Loucy (cell line): ENCODE measurements at regions not wholly inside any gene's neighbourhood (a gene's known extent, or its start where the extent isn't known, plus 50 kb on each side); places are given as distances from the start of the nearest gene placed in this dataset.

Experiments
- H2AFZ ChIP-seq: fragments of 200-600 bp; sonication (generic); 2 replicates; pipeline ENCODE4 v1.6.0; 2016; ENCODE audit warnings: antibody characterized with exemption, mild to moderate bottlenecking, low read length, moderate library complexity
- H3F3A ChIP-seq: fragments of 200-600 bp; 2 replicates; pipeline ENCODE4 v1.6.0; 2016; ENCODE audit warnings: antibody characterized with exemption, low read depth, mild to moderate bottlenecking
- H3K27me3 ChIP-seq: fragments of 200-600 bp; sonication (generic); 2 replicates; pipeline ENCODE4 v1.6.1; 2014; ENCODE audit warnings: low read length, mild to moderate bottlenecking; ENCODE audit not compliant: insufficient read depth, poor library complexity, severe bottlenecking
- H3K36me3 ChIP-seq: fragments of 200-600 bp; sonication (generic); 2 replicates; pipeline ENCODE4 v1.6.1; 2016; ENCODE audit warnings: low read length; ENCODE audit not compliant: insufficient read depth
- H3K4me1 ChIP-seq: fragments of 200-600 bp; sonication (generic); 2 replicates; pipeline ENCODE4 v1.5.1; 2014; ENCODE audit warnings: low read length, mild to moderate bottlenecking; ENCODE audit not compliant: insufficient read depth, poor library complexity, severe bottlenecking
- H3K4me2 ChIP-seq: fragments of 200-600 bp; sonication (generic); 2 replicates; pipeline ENCODE4 v1.6.0; 2014; ENCODE audit warnings: antibody characterized with exemption, low read length, low read depth, mild to moderate bottlenecking; ENCODE audit not compliant: poor library complexity, severe bottlenecking
- H3K4me3 ChIP-seq: fragments of 200-600 bp; sonication (generic); 2 replicates; pipeline ENCODE4 v1.5.1; 2014; ENCODE audit warnings: low read length, mild to moderate bottlenecking, mixed read lengths; ENCODE audit not compliant: poor library complexity, severe bottlenecking
- H3K79me2 ChIP-seq: fragments of 200-600 bp; sonication (generic); 2 replicates; pipeline ENCODE4 v1.6.1; 2014; ENCODE audit warnings: low read length; ENCODE audit not compliant: insufficient read depth
- H3K9ac ChIP-seq: fragments of 200-600 bp; sonication (generic); 2 replicates; pipeline ENCODE4 v1.6.0; 2014; ENCODE audit warnings: mild to moderate bottlenecking, low read depth, low read length, moderate library complexity; ENCODE audit not compliant: poor library complexity, severe bottlenecking
- H3K9me2 ChIP-seq: fragments of 200-600 bp; sonication (generic); replicated peaks from 2 replicates; pipeline ENCODE4 v1.6.1; 2016; ENCODE audit warnings: low read depth, low read length, mixed read lengths
- H3K9me3 ChIP-seq: fragments of 200-600 bp; sonication (generic); 2 replicates; pipeline ENCODE4 v1.6.1; 2014; ENCODE audit warnings: mild to moderate bottlenecking, antibody characterized with exemption, low read length, low read depth; ENCODE audit not compliant: insufficient read depth
- H4K20me1 ChIP-seq: fragments of 200-600 bp; sonication (generic); 2 replicates; pipeline ENCODE4 v1.6.0; 2014; ENCODE audit warnings: antibody characterized with exemption, low read length, mild to moderate bottlenecking; ENCODE audit not compliant: insufficient read depth, poor library complexity, severe bottlenecking
- CTCF ChIP-seq: fragments of 200-600 bp; sonication (generic); conservative IDR thresholded peaks from 2 replicates; pipeline ENCODE4 v1.5.1; 2014; ENCODE audit warnings: mild to moderate bottlenecking, antibody characterized with exemption, low read length
- EZH2phosphoT487 ChIP-seq: fragments of 200-600 bp; IDR thresholded peaks from 2 replicates; pipeline ENCODE4 v1.6.1; 2018; ENCODE audit warnings: antibody characterized with exemption, mild to moderate bottlenecking, moderate library complexity, borderline replicate concordance

DNA sequence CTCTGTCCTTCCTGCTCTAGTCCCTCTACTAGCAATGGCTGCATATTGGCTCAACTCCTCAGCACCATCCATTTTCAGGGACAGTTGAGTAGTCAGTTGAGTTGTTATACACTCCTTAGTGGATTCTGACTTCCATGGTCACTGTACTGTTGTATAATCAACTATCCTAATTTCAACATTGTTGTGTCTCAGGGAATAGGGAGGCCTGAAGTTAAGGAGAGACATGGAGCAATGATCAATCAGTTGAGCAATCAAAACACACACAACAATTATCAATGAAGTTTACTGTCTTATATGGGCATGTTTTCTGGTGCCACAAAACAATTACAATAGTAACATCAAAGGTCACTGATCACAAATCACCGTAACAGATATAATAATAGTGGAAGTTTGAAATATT lies 255.9 kb downstream of the KCNC2 start:
- H3K9ac ChIP-seq: no peak overlapping the region

DNA sequence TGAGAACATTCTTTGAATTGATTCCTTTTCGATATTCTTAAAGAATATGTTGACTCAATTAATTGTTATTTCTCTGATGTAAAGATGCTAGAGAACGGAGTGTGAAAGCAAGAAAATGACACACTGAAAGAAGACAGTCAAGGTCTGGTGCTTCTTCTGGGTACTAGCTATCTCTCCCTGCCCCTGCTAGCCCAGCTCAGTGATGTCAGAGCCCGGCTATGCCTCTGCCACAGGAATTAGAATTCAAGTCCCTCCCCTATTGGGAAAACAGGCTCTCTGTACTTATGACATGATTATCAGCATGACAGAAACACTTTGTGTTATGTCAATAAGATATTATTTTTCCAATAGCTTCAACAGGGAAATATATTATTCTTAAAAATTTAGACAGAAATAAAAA lies 252.4 kb downstream of the KCNC2 start:
- TF ChIP-seq EZH2phosphoT487: no peak
- no peak for TF ChIP-seq CTCF
- Histone ChIP-seq H3K4me1 (no peaks in the 10 kb centered on the region), H3K4me3 (no peak overlapping the region), H3K79me2 (no peaks in the 10 kb centered on the region), H3K36me3 (no peaks in the 10 kb centered on the region), H3K27me3 (no peaks in the 10 kb centered on the region), H3K4me2 (no peak overlapping the region), H3F3A (no peaks in the 10 kb centered on the region), H2AFZ (no peak overlapping the region), H3K9me3 (peaks cover 2% of the 10 kb centered on the region; the same call in 1 of the 2 replicates), H3K9ac (no peak overlapping the region), H3K9me2 (no peaks in the 10 kb centered on the region), H4K20me1 (no peaks in the 10 kb centered on the region)

More for the DNA sequence above, 255.9 kb downstream of the KCNC2 start:
- Histone ChIP-seq H4K20me1 (no peaks in the 10 kb centered on the region), H3K9me3 (peaks cover 2% of the 10 kb centered on the region; the same call in 1 of the 2 replicates), H3K4me1 (no peaks in the 10 kb centered on the region), H2AFZ (no peak overlapping the region), H3K4me3 (no peak overlapping the region), H3F3A (no peaks in the 10 kb centered on the region), H3K36me3 (no peaks in the 10 kb centered on the region), H3K4me2 (no peak overlapping the region), H3K27me3 (no peaks in the 10 kb centered on the region), H3K79me2 (no peaks in the 10 kb centered on the region), H3K9me2 (no peaks in the 10 kb centered on the region)
- no peak for TF ChIP-seq EZH2phosphoT487
- TF ChIP-seq CTCF: no peak

GRCh38 chr12:74957634-74958033 lies 252.0 kb downstream of the KCNC2 start:
- H3K4me2 ChIP-seq: no peak overlapping the region
- H4K20me1 ChIP-seq: no peaks in the 10 kb centered on the region
- no peak overlapping the region for H2AFZ ChIP-seq
- no peaks in the 10 kb centered on the region for H3F3A ChIP-seq
- TF ChIP-seq EZH2phosphoT487 (no peak), CTCF (no peak)
- no peaks in the 10 kb centered on the region for H3K27me3 ChIP-seq
- no peak overlapping the region for H3K9ac ChIP-seq
- no peak overlapping the region for H3K4me3 ChIP-seq
- H3K79me2 ChIP-seq: no peaks in the 10 kb centered on the region
- H3K36me3 ChIP-seq: no peaks in the 10 kb centered on the region
- H3K4me1 ChIP-seq: no peaks in the 10 kb centered on the region
- no peaks in the 10 kb centered on the region for H3K9me2 ChIP-seq
- H3K9me3 ChIP-seq: peaks cover 2% of the 10 kb centered on the region; the same call in 1 of the 2 replicates
